ENCODE measurements at regions not wholly inside any gene's neighbourhood (a gene's known extent, or its start where the extent isn't known, plus 50 kb on each side); places are given as distances from the start of the nearest gene placed in this dataset.

DNA sequence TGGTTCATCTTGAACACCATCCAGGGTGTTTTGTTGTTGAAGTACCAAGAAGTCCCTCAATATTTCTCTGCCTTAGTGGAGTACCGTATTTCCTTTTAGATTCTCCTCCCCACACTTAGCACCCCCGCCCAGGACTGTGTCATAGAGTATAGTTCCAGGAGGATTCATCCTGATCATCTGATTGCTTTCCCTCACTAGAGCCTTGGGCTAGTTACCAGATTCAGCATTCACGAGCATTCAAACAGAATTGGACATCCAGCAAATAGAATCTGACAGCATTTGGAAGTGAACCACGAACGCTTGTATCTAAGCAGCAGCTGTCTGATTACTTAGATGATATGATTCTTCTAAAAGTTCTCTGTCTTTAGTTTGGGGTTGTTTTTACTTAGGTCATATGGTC lies 248.1 kb upstream of the TAS2R1 start:
- no peak for TF ChIP-seq ZC3H10 (CRISPR knock-in tag; IDR thresholded peaks at IDR 0.05)
- no peak for TF ChIP-seq ZFP30 (CRISPR knock-in tag; IDR thresholded peaks at IDR 0.05)
- TF ChIP-seq ZNF8 (CRISPR knock-in tag; IDR thresholded peaks at IDR 0.05): no peak
- no peak for TF ChIP-seq ESRRG (CRISPR knock-in tag; IDR thresholded peaks at IDR 0.05)
- ATAC-seq: no peak

GRCh38 chr5:9877488-9877887 lies 247.3 kb upstream of the TAS2R1 start:
- TF ChIP-seq ESRRG (CRISPR knock-in tag; IDR thresholded peaks at IDR 0.05) (no peak), PPARA (CRISPR knock-in tag; IDR thresholded peaks at IDR 0.05; ENCODE audit: borderline replicate concordance) (no peak), CSRNP3 (CRISPR knock-in tag; IDR thresholded peaks at IDR 0.05) (no peak), ZFP30 (CRISPR knock-in tag; IDR thresholded peaks at IDR 0.05) (no peak), ZNF8 (CRISPR knock-in tag; IDR thresholded peaks at IDR 0.05) (no peak), ZNF70 (CRISPR knock-in tag; IDR thresholded peaks at IDR 0.05) (no peak)
- TF ChIP-seq, protein P1, sequence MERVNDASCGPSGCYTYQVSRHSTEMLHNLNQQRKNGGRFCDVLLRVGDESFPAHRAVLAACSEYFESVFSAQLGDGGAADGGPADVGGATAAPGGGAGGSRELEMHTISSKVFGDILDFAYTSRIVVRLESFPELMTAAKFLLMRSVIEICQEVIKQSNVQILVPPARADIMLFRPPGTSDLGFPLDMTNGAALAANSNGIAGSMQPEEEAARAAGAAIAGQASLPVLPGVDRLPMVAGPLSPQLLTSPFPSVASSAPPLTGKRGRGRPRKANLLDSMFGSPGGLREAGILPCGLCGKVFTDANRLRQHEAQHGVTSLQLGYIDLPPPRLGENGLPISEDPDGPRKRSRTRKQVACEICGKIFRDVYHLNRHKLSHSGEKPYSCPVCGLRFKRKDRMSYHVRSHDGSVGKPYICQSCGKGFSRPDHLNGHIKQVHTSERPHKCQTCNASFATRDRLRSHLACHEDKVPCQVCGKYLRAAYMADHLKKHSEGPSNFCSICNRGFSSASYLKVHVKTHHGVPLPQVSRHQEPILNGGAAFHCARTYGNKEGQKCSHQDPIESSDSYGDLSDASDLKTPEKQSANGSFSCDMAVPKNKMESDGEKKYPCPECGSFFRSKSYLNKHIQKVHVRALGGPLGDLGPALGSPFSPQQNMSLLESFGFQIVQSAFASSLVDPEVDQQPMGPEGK (CRISPR knock-in tag; IDR thresholded peaks at IDR 0.05; ENCODE audit: borderline replicate concordance): no peak
- ATAC-seq: no peak

DNA sequence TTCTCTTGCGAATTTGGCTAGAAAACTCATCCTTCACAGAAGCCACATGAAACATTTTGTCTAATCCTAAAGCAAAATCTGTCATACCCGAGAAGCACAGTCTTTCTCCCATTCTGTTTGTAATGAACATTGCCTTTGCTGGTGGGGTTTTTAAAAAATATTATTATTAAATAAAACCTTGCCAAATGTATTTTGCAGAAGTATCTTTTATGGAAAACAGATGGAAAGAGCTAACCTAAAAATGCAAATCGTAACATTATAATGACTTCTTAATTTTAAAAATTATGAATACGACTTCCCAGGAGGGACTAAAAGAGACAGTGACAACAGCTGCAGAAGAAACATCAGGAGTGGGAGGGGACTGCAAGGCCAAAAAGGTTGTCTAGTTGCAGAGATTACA lies 246.3 kb upstream of the TAS2R1 start:
- ATAC-seq: no peak
- TF ChIP-seq POU6F1 (CRISPR knock-in tag; IDR thresholded peaks at IDR 0.05; ENCODE audit: borderline replicate concordance, low read depth) (no peak), TCF4 (CRISPR knock-in tag; IDR thresholded peaks at IDR 0.05; ENCODE audit: borderline replicate concordance) (no peak), ARNTL (CRISPR knock-in tag; IDR thresholded peaks at IDR 0.05; ENCODE audit: borderline replicate concordance, low read depth) (no peak), OSR1 (CRISPR knock-in tag; IDR thresholded peaks at IDR 0.05) (no peak), ZFP30 (CRISPR knock-in tag; IDR thresholded peaks at IDR 0.05) (no peak), CREB5 (CRISPR knock-in tag; IDR thresholded peaks at IDR 0.05; ENCODE audit: low read depth) (no peak), ZFP3 (CRISPR knock-in tag; IDR thresholded peaks at IDR 0.05) (no peak), ZNF8 (CRISPR knock-in tag; IDR thresholded peaks at IDR 0.05) (no peak), ESRRG (CRISPR knock-in tag; IDR thresholded peaks at IDR 0.05) (no peak), RARB (CRISPR knock-in tag; IDR thresholded peaks at IDR 0.05) (no peak), ZC3H10 (CRISPR knock-in tag; IDR thresholded peaks at IDR 0.05) (no peak), CSDC2 (CRISPR knock-in tag; IDR thresholded peaks at IDR 0.05) (no peak), ZNF70 (CRISPR knock-in tag; IDR thresholded peaks at IDR 0.05) (no peak), CSRNP3 (CRISPR knock-in tag; IDR thresholded peaks at IDR 0.05) (no peak), BACH2 (CRISPR knock-in tag; IDR thresholded peaks at IDR 0.05; ENCODE audit: borderline replicate concordance) (no peak), ZNF565 (CRISPR knock-in tag; conservative IDR thresholded peaks at IDR 0.05; ENCODE audit: low read depth) (no peak), SNAI2 (CRISPR knock-in tag; IDR thresholded peaks at IDR 0.05) (no peak), GLIS3 (CRISPR knock-in tag; IDR thresholded peaks at IDR 0.05) (no peak), ISL1 (CRISPR knock-in tag; IDR thresholded peaks at IDR 0.05) (no peak)
- TF ChIP-seq, protein P1 (CRISPR knock-in tag; IDR thresholded peaks at IDR 0.05; ENCODE audit: borderline replicate concordance): no peak

Data from SK-N-SH treated with all-trans-retinoic acid at 6 μM for 48 hours (cell line).